B cell (primary cell): ENCODE measurements at regions not wholly inside any gene's neighbourhood (a gene's known extent, or its start where the extent isn't known, plus 50 kb on each side); places are given as distances from the start of the nearest gene placed in this dataset.

Experiments
- ATAC-seq: fragments of 200-7000 bp; cut with Tn5 transposase; one replicate; pipeline ENCODE4 v1.10.0; 2021; ENCODE audit warnings: low read depth, mild to moderate bottlenecking, moderate number of reproducible peaks, moderate library complexity
- CTCF ChIA-PET: fragments of 350-600 bp; sonication (Branson Sonifier 250); formaldehyde crosslinking; loops from one replicate; lab custom pipeline; 2021; ENCODE audit warnings: antibody characterized with exemption, inconsistent platforms; lab: Charles Lee
- POLR2A ChIA-PET: fragments of 350-600 bp; sonication (Branson Sonifier 250); formaldehyde crosslinking; loops from one replicate; lab custom pipeline; 2021; ENCODE audit warnings: antibody characterized with exemption; lab: Charles Lee
- DNase-seq: peaks from one replicate; pipeline ENCODE4 v3.0.0; 2013
- H2AFZ ChIP-seq: 2 replicates; pipeline ENCODE4 v1.6.1; 2012; ENCODE audit warnings: mild to moderate bottlenecking, low read depth, low read length; ENCODE audit not compliant: insufficient read depth, poor library complexity, severe bottlenecking
- H3K27ac ChIP-seq, 2 donors: 1 replicate in 1 of 2; 2 replicates in 1 of 2; pipeline ENCODE4 v1.5.1; 2012 to 2013; ENCODE audit warnings: low read length in 2 of 2, mild to moderate bottlenecking in 2 of 2, moderate library complexity in 1 of 2
- H3K27me3 ChIP-seq, 4 experiments: fragments of 200-600 bp in 1 of 4; sonication (generic) in 1 of 4; replicated peaks in 1 of 4; 1 replicate in 2 of 4; 2 replicates in 2 of 4; pipeline versions ENCODE4 v1.6.1 to v1.7.0; 2013 to 2016; ENCODE audit warnings: low read length in 3 of 4, mild to moderate bottlenecking in 2 of 4, mixed read lengths in 1 of 4, moderate library complexity in 1 of 4; ENCODE audit not compliant: insufficient read depth in 4 of 4, control insufficient read depth in 3 of 4; ENCODE audit errors: control extremely low read depth in 1 of 4
- H3K36me3 ChIP-seq, 2 experiments: replicated peaks in 1 of 2; 1 replicate in 1 of 2; 2 replicates in 1 of 2; pipeline versions ENCODE4 v1.6.1 to v1.7.1; 2013; ENCODE audit warnings: low read length in 1 of 2; ENCODE audit not compliant: insufficient read depth in 2 of 2, control insufficient read depth in 1 of 2; ENCODE audit errors: control extremely low read depth in 1 of 2, extremely low read depth in 1 of 2
- H3K4me1 ChIP-seq, 2 donors: fragments of 200-600 bp in 1 of 2; sonication (generic) in 1 of 2; 1 replicate in 1 of 2; 2 replicates in 1 of 2; pipeline versions ENCODE4 v1.5.1 to v1.6.1; 2013 to 2017; ENCODE audit warnings: low read length in 2 of 2; ENCODE audit not compliant: control insufficient read depth in 2 of 2, insufficient read depth in 2 of 2
- H3K4me2 ChIP-seq: replicated peaks from 2 replicates; pipeline ENCODE3; 2012; ENCODE audit warnings: mild to moderate bottlenecking, low read depth, low read length; ENCODE audit not compliant: poor library complexity, severe bottlenecking
- H3K4me3 ChIP-seq, 5 experiments: fragments of 200-600 bp in 1 of 5; sonication (generic) in 1 of 5; 1 replicate in 3 of 5; 2 replicates in 2 of 5; pipeline versions ENCODE4 v1.5.1 to v1.7.0; 2011 to 2016; ENCODE audit warnings: low read length in 4 of 5, mild to moderate bottlenecking in 4 of 5, low read depth in 2 of 5, control low read depth in 1 of 5, moderate library complexity in 1 of 5; ENCODE audit not compliant: insufficient read depth in 1 of 5; ENCODE audit errors: control extremely low read depth in 1 of 5, extremely low read depth in 1 of 5
- H3K79me2 ChIP-seq: fragments of 200-600 bp; sonication (generic); one replicate; pipeline ENCODE4 v1.6.0; 2016; ENCODE audit warnings: low read length; ENCODE audit not compliant: control insufficient read depth, insufficient read depth
- H3K9ac ChIP-seq: fragments of 200-600 bp; sonication (generic); 2 replicates; pipeline ENCODE4 v1.6.1; 2017; ENCODE audit warnings: mild to moderate bottlenecking, low read length, moderate library complexity
- H3K9me3 ChIP-seq, 3 donors: one replicate each; pipeline versions ENCODE4 v1.6.1 to v1.7.1; 2013; ENCODE audit warnings: low read length in 2 of 3; ENCODE audit not compliant: control insufficient read depth in 2 of 3, insufficient read depth in 1 of 3; ENCODE audit errors: control extremely low read depth in 1 of 3
- H4K20me1 ChIP-seq: 2 replicates; pipeline ENCODE4 v1.6.0; 2012; ENCODE audit warnings: mild to moderate bottlenecking, low read length; ENCODE audit not compliant: insufficient read depth, control insufficient read depth, poor library complexity, severe bottlenecking
- H3K27ac Mint-ChIP-seq: one replicate; pipeline ENCODE4 v1.8.0; 2021; ENCODE audit warnings: mixed read lengths
- H3K27me3 Mint-ChIP-seq: one replicate; pipeline ENCODE4 v1.8.0; 2021; ENCODE audit warnings: mixed read lengths
- H3K4me1 Mint-ChIP-seq: one replicate; pipeline ENCODE4 v1.8.0; 2021; ENCODE audit warnings: mixed read lengths
- H3K4me3 Mint-ChIP-seq: one replicate; pipeline ENCODE4 v1.8.0; 2021; ENCODE audit warnings: mixed read lengths
- H3K9me3 Mint-ChIP-seq: one replicate; pipeline ENCODE4 v1.8.0; 2022; ENCODE audit warnings: mixed read lengths; ENCODE audit not compliant: insufficient read depth
- EZH2 ChIP-seq: IDR thresholded peaks from 2 replicates; pipeline ENCODE4 v1.6.1; 2012; ENCODE audit warnings: borderline replicate concordance, low read depth, mild to moderate bottlenecking, moderate library complexity, low read length; ENCODE audit not compliant: insufficient read depth, poor library complexity, severe bottlenecking
- WGBS: methylation state at CpG from one replicate; pipeline ENCODE4 v1.1.5; 2013; ENCODE audit warnings: missing lambda C conversion rate; ENCODE audit not compliant: insufficient coverage; 5-methylcytosine and 5-hydroxymethylcytosine counted together
- intact Hi-C: fragments of 100-400 bp; cut with micrococcal nuclease; formaldehyde crosslinking; loops from one replicate; pipeline ENCODE4 v1.10.0; 2022
- TF ChIP-seq, protein P1 (sequence below): fragments of 200-600 bp; IDR thresholded peaks from one replicate; pipeline ENCODE4 v1.8.0; 2022; ENCODE audit warnings: antibody characterized with exemption, mild to moderate bottlenecking

DNA sequence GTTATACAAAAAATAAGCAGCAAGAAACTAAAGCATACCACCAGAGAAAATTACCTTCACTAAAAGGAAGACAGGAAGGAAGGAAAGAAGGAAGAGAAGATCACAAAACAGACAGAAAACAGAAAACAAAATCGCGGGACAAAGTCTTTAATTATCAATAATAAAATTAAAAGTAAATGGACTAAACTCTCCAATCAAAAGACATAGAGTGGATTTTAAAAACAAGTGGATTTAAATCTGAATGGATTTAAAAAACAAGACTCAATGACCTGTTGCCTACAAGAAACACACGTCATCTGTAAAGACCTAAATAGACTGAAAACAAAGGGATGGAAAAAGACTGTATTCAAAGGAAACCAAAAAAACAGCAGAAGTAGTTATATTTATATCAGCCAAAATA lies 75.7 kb upstream of the MAGI3 start:
- no CpG with 5 or more reads among the region's 3 CpGs for WGBS
- Histone ChIP-seq H3K27ac (no peak overlapping the region), H3K9ac (no peak overlapping the region), H3K9me3 (peaks cover 1 to 20% (median 7%) of the 10 kb centered on the region in 3 donors), H4K20me1 (no peaks in the 10 kb centered on the region), H3K27me3 (peaks cover 0 to 4% (median 1%) of the 10 kb centered on the region in 4 experiments), H2AFZ (no peak overlapping the region), H3K4me2 (no peak overlapping the region), H3K36me3 (no peaks in the 10 kb centered on the region), H3K4me1 (no peaks in the 10 kb centered on the region), H3K4me3 (no peak overlapping the region), H3K79me2 (no peaks in the 10 kb centered on the region)
- POLR2A ChIA-PET: no interaction called here
- DNase-seq (no peak), ATAC-seq (no peak)
- Mint-ChIP-seq H3K9me3 (no peaks in the 10 kb centered on the region), H3K27me3 (peaks cover 17% of the 10 kb centered on the region), H3K4me1 (no peaks in the 10 kb centered on the region), H3K4me3 (no peak overlapping the region), H3K27ac (no peak overlapping the region)
- intact Hi-C loops: no loop called here
- TF ChIP-seq, protein P1, sequence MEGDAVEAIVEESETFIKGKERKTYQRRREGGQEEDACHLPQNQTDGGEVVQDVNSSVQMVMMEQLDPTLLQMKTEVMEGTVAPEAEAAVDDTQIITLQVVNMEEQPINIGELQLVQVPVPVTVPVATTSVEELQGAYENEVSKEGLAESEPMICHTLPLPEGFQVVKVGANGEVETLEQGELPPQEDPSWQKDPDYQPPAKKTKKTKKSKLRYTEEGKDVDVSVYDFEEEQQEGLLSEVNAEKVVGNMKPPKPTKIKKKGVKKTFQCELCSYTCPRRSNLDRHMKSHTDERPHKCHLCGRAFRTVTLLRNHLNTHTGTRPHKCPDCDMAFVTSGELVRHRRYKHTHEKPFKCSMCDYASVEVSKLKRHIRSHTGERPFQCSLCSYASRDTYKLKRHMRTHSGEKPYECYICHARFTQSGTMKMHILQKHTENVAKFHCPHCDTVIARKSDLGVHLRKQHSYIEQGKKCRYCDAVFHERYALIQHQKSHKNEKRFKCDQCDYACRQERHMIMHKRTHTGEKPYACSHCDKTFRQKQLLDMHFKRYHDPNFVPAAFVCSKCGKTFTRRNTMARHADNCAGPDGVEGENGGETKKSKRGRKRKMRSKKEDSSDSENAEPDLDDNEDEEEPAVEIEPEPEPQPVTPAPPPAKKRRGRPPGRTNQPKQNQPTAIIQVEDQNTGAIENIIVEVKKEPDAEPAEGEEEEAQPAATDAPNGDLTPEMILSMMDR: no peak
- no peak for TF ChIP-seq EZH2
- CTCF ChIA-PET: no interaction called here

DNA sequence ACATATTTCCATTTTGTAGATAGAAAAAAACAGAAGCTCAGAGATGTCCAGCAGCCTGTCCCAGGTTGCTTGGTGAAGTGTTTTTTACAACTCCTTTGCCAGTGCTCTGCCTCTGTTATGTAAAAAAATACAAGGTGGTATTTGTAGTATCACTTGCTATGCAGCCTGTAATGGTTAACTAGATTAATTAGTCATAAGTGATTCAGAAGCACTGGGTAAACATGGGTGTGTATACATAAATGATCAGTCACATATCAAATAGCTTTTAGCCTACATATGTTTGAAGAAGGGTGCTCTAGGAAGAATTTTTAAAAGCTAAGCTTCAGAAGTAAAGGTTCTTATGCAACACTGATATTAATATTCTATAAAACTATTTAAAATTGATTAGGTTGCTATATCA lies 70.0 kb upstream of the MAGI3 start:
- intact Hi-C loops: no loop called here
- Histone ChIP-seq H3K79me2 (no peaks in the 10 kb centered on the region), H3K9me3 (peaks cover 0 to 3% (median 0%) of the 10 kb centered on the region in 3 donors), H3K27me3 (no peaks in the 10 kb centered on the region), H3K9ac (no peak overlapping the region), H4K20me1 (no peaks in the 10 kb centered on the region), H2AFZ (no peak overlapping the region), H3K36me3 (no peaks in the 10 kb centered on the region), H3K4me1 (no peaks in the 10 kb centered on the region), H3K4me3 (no peak overlapping the region), H3K4me2 (no peak overlapping the region), H3K27ac (no peak overlapping the region)
- Mint-ChIP-seq H3K27me3 (no peaks in the 10 kb centered on the region), H3K27ac (no peak overlapping the region), H3K4me3 (no peak overlapping the region), H3K4me1 (no peaks in the 10 kb centered on the region), H3K9me3 (no peaks in the 10 kb centered on the region)
- DNase-seq (no peak), ATAC-seq (no peak)
- TF ChIP-seq, protein P1: no peak
- CTCF ChIA-PET: no interaction called here
- POLR2A ChIA-PET: no interaction called here
